GM23338 (cell line): ENCODE measurements at regions not wholly inside any gene's neighbourhood (a gene's known extent, or its start where the extent isn't known, plus 50 kb on each side); places are given as distances from the start of the nearest gene placed in this dataset.

Experiments used
- CTCF ChIP-seq, 2 experiments: fragments of 200-600 bp in 1 of 2; sonication (generic) in 1 of 2; conservative IDR thresholded peaks; 2 replicates each; pipeline versions ENCODE4 v1.5.1 to v1.6.1; 2016 to 2017; ENCODE audit warnings: antibody characterized with exemption in 2 of 2, low read depth in 2 of 2, mild to moderate bottlenecking in 2 of 2, moderate library complexity in 1 of 2
- POLR2AphosphoS5 ChIP-seq: IDR thresholded peaks from 2 replicates; pipeline ENCODE4 v1.6.1; 2016; ENCODE audit warnings: antibody characterized with exemption, low read depth

- TF ChIP-seq CTCF (conservative IDR thresholded peaks at IDR 0.05; ENCODE audit: low read depth in 2 of 2) = no peak
- no peak for TF ChIP-seq POLR2AphosphoS5
These were observed 249.6 kb downstream of the ENGASE start for GRCh38 chr17:79324194-79324593.
